H9 (cell line): ENCODE measurements at regions not wholly inside any gene's neighbourhood (a gene's known extent, or its start where the extent isn't known, plus 50 kb on each side); places are given as distances from the start of the nearest gene placed in this dataset.

Experiments used
- DNase-seq: peaks from one replicate; pipeline ENCODE4 v3.0.0-alpha.2; 2017
- H2AFZ ChIP-seq: one replicate; pipeline ENCODE4 v1.6.1; 2013; ENCODE audit warnings: mild to moderate bottlenecking, low read length, control low read depth, moderate library complexity
- H2AK5ac ChIP-seq: 2 replicates; pipeline ENCODE4 v1.6.1; 2013; ENCODE audit warnings: low read length, control low read depth, mixed read lengths; ENCODE audit not compliant: insufficient read length
- H2BK120ac ChIP-seq: one replicate; pipeline ENCODE4 v1.6.1; 2013; ENCODE audit warnings: low read depth, mild to moderate bottlenecking, low read length, control low read depth, inconsistent platforms; ENCODE audit not compliant: poor library complexity, severe bottlenecking
- H2BK12ac ChIP-seq: 2 replicates; pipeline ENCODE4 v1.6.1; 2013; ENCODE audit warnings: low read length, control low read depth, mixed read lengths, low read depth; ENCODE audit not compliant: insufficient read length
- H2BK15ac ChIP-seq: 2 replicates; pipeline ENCODE4 v1.6.1; 2013; ENCODE audit warnings: low read depth, low read length, control low read depth
- H2BK20ac ChIP-seq: one replicate; pipeline ENCODE4 v1.6.1; 2013; ENCODE audit warnings: low read depth, mild to moderate bottlenecking, low read length, control low read depth, inconsistent platforms; ENCODE audit not compliant: poor library complexity, severe bottlenecking
- H2BK5ac ChIP-seq: 2 replicates; pipeline ENCODE4 v1.6.1; 2013; ENCODE audit warnings: low read length, control low read depth, mixed read lengths; ENCODE audit not compliant: insufficient read length
- H3K14ac ChIP-seq: 2 replicates; pipeline ENCODE4 v1.6.1; 2013; ENCODE audit warnings: low read length, control low read depth; ENCODE audit not compliant: insufficient read depth
- H3K18ac ChIP-seq: 2 replicates; pipeline ENCODE4 v1.6.1; 2013; ENCODE audit warnings: low read depth, mild to moderate bottlenecking, mixed read lengths, low read length, control low read depth; ENCODE audit not compliant: insufficient read length
- H3K23ac ChIP-seq: 2 replicates; pipeline ENCODE4 v1.6.1; 2013; ENCODE audit warnings: low read length, control low read depth, mixed read lengths, low read depth; ENCODE audit not compliant: insufficient read length
- H3K23me2 ChIP-seq: 2 replicates; pipeline ENCODE4 v1.6.1; 2013; ENCODE audit warnings: low read depth, mild to moderate bottlenecking, mixed read lengths, low read length, control low read depth; ENCODE audit not compliant: insufficient read length, poor library complexity, severe bottlenecking
- H3K27ac ChIP-seq: 2 replicates; pipeline ENCODE4 v1.5.1; 2013; ENCODE audit warnings: low read length, control low read depth, mixed read lengths, low read depth; ENCODE audit not compliant: insufficient read length
- H3K27me3 ChIP-seq: 2 replicates; pipeline ENCODE4 v1.6.1; 2013; ENCODE audit warnings: low read length, control low read depth, inconsistent platforms; ENCODE audit not compliant: insufficient read depth
- H3K4ac ChIP-seq: 2 replicates; pipeline ENCODE4 v1.6.1; 2013; ENCODE audit warnings: low read depth, mild to moderate bottlenecking, control low read depth, inconsistent platforms, low read length, moderate library complexity
- H3K4me1 ChIP-seq: 2 replicates; pipeline ENCODE4 v1.6.1; 2013; ENCODE audit warnings: low read length, control low read depth, inconsistent platforms; ENCODE audit not compliant: insufficient read depth
- H3K4me2 ChIP-seq: 2 replicates; pipeline ENCODE4 v1.6.1; 2013; ENCODE audit warnings: low read length, control low read depth, mixed read lengths; ENCODE audit not compliant: insufficient read length, insufficient read depth
- H3K56ac ChIP-seq: 2 replicates; pipeline ENCODE4 v1.6.1; 2013; ENCODE audit warnings: low read depth, mild to moderate bottlenecking, mixed read lengths, low read length, control low read depth; ENCODE audit not compliant: insufficient read length
- H3K79me1 ChIP-seq: 2 replicates; pipeline ENCODE4 v1.6.1; 2013; ENCODE audit warnings: low read depth, mild to moderate bottlenecking, moderate library complexity, low read length, control low read depth, inconsistent platforms; ENCODE audit not compliant: insufficient read depth, poor library complexity, severe bottlenecking
- H3K79me2 ChIP-seq: 2 replicates; pipeline ENCODE4 v1.6.1; 2013; ENCODE audit warnings: low read length, control low read depth, inconsistent platforms; ENCODE audit not compliant: insufficient read depth
- H3K9ac ChIP-seq: 2 replicates; pipeline ENCODE4 v1.6.1; 2013; ENCODE audit warnings: low read length, control low read depth, mixed read lengths; ENCODE audit not compliant: insufficient read length; ENCODE audit errors: extremely low read depth
- H3K9me3 ChIP-seq: one replicate; pipeline ENCODE4 v1.6.1; 2013; ENCODE audit warnings: low read depth, low read length, inconsistent platforms; ENCODE audit not compliant: control insufficient read depth
- H3T11ph ChIP-seq: one replicate; pipeline ENCODE4 v1.6.1; 2013; ENCODE audit warnings: mild to moderate bottlenecking, low read length, control low read depth, inconsistent platforms
- H4K20me1 ChIP-seq: one replicate; pipeline ENCODE4 v1.6.1; 2013; ENCODE audit not compliant: control insufficient read depth, insufficient read length, insufficient read depth
- H4K5ac ChIP-seq: 2 replicates; pipeline ENCODE4 v1.6.1; 2013; ENCODE audit warnings: low read depth, mild to moderate bottlenecking, mixed read lengths, low read length, control low read depth; ENCODE audit not compliant: insufficient read length
- H4K8ac ChIP-seq: replicated peaks from 2 replicates; pipeline ENCODE4 v1.6.1; 2013; ENCODE audit warnings: low read length, control low read depth, mixed read lengths, low read depth; ENCODE audit not compliant: insufficient read length
- H4K91ac ChIP-seq: 2 replicates; pipeline ENCODE4 v1.6.1; 2013; ENCODE audit warnings: low read depth, mild to moderate bottlenecking, moderate library complexity, mixed read lengths, low read length, control low read depth; ENCODE audit not compliant: insufficient read length
- H3K27ac Mint-ChIP-seq, 3 experiments: 2 replicates in 2 of 3; 3 replicates in 1 of 3; pipeline ENCODE4 v1.8.0; 2020 to 2021; ENCODE audit warnings: mixed read lengths in 3 of 3, mild to moderate bottlenecking in 1 of 3, moderate library complexity in 1 of 3
- H3K27me3 Mint-ChIP-seq: 2 replicates; pipeline ENCODE4 v1.8.0; 2021; ENCODE audit warnings: low read depth, mild to moderate bottlenecking, moderate library complexity, mixed read lengths
- H3K36me3 Mint-ChIP-seq, 3 experiments: 2 replicates in 2 of 3; 3 replicates in 1 of 3; pipeline ENCODE4 v1.8.0; 2020 to 2021; ENCODE audit warnings: low read depth in 3 of 3, mixed read lengths in 3 of 3; ENCODE audit not compliant: insufficient read depth in 1 of 3
- H3K4me1 Mint-ChIP-seq, 2 experiments: 2 replicates each; pipeline ENCODE4 v1.8.0; 2020; ENCODE audit warnings: mixed read lengths in 2 of 2
- H3K4me3 Mint-ChIP-seq, 2 experiments: 2 replicates in 1 of 2; 3 replicates in 1 of 2; pipeline ENCODE4 v1.8.0; 2020 to 2021; ENCODE audit warnings: mild to moderate bottlenecking in 2 of 2, mixed read lengths in 2 of 2, moderate library complexity in 1 of 2
- H3K9me3 Mint-ChIP-seq, 2 experiments: 2 replicates in 1 of 2; 3 replicates in 1 of 2; pipeline ENCODE4 v1.8.0; 2020; ENCODE audit warnings: mild to moderate bottlenecking in 2 of 2, mixed read lengths in 2 of 2, moderate library complexity in 1 of 2
- WGBS: extraction: QIAGEN DNeasy Blood & Tissue Kit; methylation state at CpG from one replicate; pipeline ENCODE4 v1.1.7; 2013; ENCODE audit warnings: missing lambda C conversion rate, low lambda C conversion rate, mixed read lengths; ENCODE audit not compliant: insufficient read length; ENCODE audit errors: extremely low coverage; 5-methylcytosine and 5-hydroxymethylcytosine counted together
- TF ChIP-seq, protein P1 (sequence below): fragments of 200-600 bp; sonication (generic); conservative IDR thresholded peaks from 3 replicates; pipeline ENCODE4 v1.8.0; 2021; ENCODE audit warnings: antibody characterized with exemption, mild to moderate bottlenecking

DNA sequence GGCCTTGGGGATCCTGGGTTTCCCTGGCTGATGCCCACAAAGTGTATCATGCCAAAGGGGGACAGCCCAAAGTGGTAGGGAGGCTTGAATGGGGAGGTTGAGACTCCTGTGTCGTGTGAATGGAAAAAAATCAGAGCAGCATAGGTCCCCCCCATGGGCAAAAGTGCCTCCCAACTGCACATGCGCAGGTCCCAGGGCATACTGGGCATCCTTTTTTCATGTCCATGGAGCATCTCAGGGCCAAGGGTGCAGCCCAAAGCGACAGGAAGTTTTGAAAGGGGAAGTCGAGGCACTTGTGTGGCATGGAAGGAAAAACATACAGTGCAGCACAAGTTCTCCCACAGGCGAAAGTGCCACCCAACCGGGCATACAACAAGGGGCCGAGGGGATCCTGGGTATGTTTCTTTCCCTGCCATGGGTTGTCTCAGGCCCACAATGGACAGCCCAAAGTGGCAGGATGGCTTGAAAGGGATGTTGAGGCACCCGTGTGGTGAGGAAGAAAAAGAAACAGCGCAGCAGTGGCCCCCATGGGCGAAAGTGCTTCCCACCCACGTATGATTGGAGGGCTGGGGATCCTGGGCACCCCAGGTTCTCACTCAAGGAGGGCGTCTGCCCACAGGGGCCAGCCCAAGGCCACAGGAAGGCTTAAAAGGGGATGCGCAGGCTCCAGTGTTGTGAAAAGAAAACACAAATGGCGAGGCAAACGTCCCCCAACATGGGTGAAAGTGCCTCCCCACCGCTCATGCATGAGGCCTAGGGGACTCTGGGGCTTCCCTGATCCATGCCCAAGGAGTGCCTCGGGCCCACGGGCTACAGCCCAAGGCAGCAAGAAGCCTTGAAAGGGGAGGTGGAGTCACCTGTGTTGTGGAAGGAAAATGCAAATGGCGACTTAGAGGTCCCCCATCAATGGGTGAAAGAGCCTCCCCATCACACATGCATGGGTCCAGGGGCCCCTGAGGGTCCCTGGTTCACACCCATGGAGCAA lies 573.7 kb downstream of the ALG10 start:
- no peak overlapping the region for H2AFZ ChIP-seq
- DNase-seq, result no peak
- no peak overlapping the region for H4K5ac ChIP-seq
- no peaks in the 10 kb centered on the region for H3K23me2 ChIP-seq
- H3K27me3 Mint-ChIP-seq, result peaks cover 6% of the 10 kb centered on the region; the same call in 1 of the 2 replicates
- H3K9me3 ChIP-seq, result peaks cover 84% of the 10 kb centered on the region
- no peak overlapping the region for H3K4me2 ChIP-seq
- H2BK5ac ChIP-seq, result no peak overlapping the region
- H3K56ac ChIP-seq, result no peak overlapping the region
- H3K27ac Mint-ChIP-seq, result no peak overlapping the region
- no peak overlapping the region for H3K18ac ChIP-seq
- no peak overlapping the region for H4K91ac ChIP-seq
- no peak overlapping the region for H2BK12ac ChIP-seq
- TF ChIP-seq, protein P1, sequence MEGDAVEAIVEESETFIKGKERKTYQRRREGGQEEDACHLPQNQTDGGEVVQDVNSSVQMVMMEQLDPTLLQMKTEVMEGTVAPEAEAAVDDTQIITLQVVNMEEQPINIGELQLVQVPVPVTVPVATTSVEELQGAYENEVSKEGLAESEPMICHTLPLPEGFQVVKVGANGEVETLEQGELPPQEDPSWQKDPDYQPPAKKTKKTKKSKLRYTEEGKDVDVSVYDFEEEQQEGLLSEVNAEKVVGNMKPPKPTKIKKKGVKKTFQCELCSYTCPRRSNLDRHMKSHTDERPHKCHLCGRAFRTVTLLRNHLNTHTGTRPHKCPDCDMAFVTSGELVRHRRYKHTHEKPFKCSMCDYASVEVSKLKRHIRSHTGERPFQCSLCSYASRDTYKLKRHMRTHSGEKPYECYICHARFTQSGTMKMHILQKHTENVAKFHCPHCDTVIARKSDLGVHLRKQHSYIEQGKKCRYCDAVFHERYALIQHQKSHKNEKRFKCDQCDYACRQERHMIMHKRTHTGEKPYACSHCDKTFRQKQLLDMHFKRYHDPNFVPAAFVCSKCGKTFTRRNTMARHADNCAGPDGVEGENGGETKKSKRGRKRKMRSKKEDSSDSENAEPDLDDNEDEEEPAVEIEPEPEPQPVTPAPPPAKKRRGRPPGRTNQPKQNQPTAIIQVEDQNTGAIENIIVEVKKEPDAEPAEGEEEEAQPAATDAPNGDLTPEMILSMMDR, result no peak
- H3K36me3 Mint-ChIP-seq, result peaks cover 13 to 41% (median 21%) of the 10 kb centered on the region in 3 experiments
- no peaks in the 10 kb centered on the region for H3K79me1 ChIP-seq
- no peaks in the 10 kb centered on the region for H3K79me2 ChIP-seq
- H4K8ac ChIP-seq, result no peak overlapping the region
- H3K9ac ChIP-seq, result no peak overlapping the region
- H3K4ac ChIP-seq, result no peak overlapping the region
- H3K4me1 Mint-ChIP-seq, result no peaks in the 10 kb centered on the region
- H3T11ph ChIP-seq, result no peak overlapping the region
- no CpG with 5 or more reads among the region's 19 CpGs for WGBS
- H3K14ac ChIP-seq, result no peak overlapping the region
- no peak overlapping the region for H2BK20ac ChIP-seq
- no peak overlapping the region for H3K23ac ChIP-seq
- no peak overlapping the region for H3K4me3 Mint-ChIP-seq
- H2AK5ac ChIP-seq, result no peak overlapping the region
- no peak overlapping the region for H2BK15ac ChIP-seq
- no peak overlapping the region for H2BK120ac ChIP-seq
- no peak overlapping the region for H3K27ac ChIP-seq
- H3K4me1 ChIP-seq, result no peaks in the 10 kb centered on the region
- H3K27me3 ChIP-seq, result no peaks in the 10 kb centered on the region
- no peaks in the 10 kb centered on the region for H4K20me1 ChIP-seq
- H3K9me3 Mint-ChIP-seq, result peaks cover 100% of the 10 kb centered on the region in 2 experiments
